ENCODE measurements at regions not wholly inside any gene's neighbourhood (a gene's known extent, or its start where the extent isn't known, plus 50 kb on each side); places are given as distances from the start of the nearest gene placed in this dataset.
A peak's percentile ranks its signal among the peaks of the same experiment; 100 is the strongest.

- FAIRE-seq (no peak), DNase-seq (ENCODE audit: low read depth) (no peak)
- H3K4me3 ChIP-seq (ENCODE audit: low read depth, low read length) = no peak overlapping the region
- H3K27me3 ChIP-seq (ENCODE audit: control insufficient read depth, insufficient read depth, low read length) = no peaks in the 10 kb centered on the region
- H3K36me3 ChIP-seq (ENCODE audit: control insufficient read depth, insufficient read depth, low read length) = no peaks in the 10 kb centered on the region
- no peak for TF ChIP-seq CTCF (IDR thresholded peaks at IDR 0.05; ENCODE audit: insufficient read depth, low read length, severe bottlenecking)
These were observed 646.1 kb upstream of the ACVR2A start for GRCh38 chr2:147198651-147199171.

- DNase-seq (ENCODE audit: low read depth) (no peak), FAIRE-seq (no peak)
- no peaks in the 10 kb centered on the region for H3K27me3 ChIP-seq (ENCODE audit: control insufficient read depth, insufficient read depth, low read length)
- no peak overlapping the region for H3K4me3 ChIP-seq (ENCODE audit: low read depth, low read length)
- TF ChIP-seq CTCF (IDR thresholded peaks at IDR 0.05; ENCODE audit: insufficient read depth, low read length, severe bottlenecking) = no peak
- H3K36me3 ChIP-seq (ENCODE audit: control insufficient read depth, insufficient read depth, low read length) = no peaks in the 10 kb centered on the region
These were observed 646.9 kb upstream of the ACVR2A start for GRCh38 chr2:147197754-147198483.

- FAIRE-seq (no peak), DNase-seq (ENCODE audit: low read depth) (peak; percentile 88)
- Histone ChIP-seq H3K4me3 (ENCODE audit: low read depth, low read length) (no peak overlapping the region), H3K27me3 (ENCODE audit: control insufficient read depth, insufficient read depth, low read length) (no peaks in the 10 kb centered on the region), H3K36me3 (ENCODE audit: control insufficient read depth, insufficient read depth, low read length) (no peaks in the 10 kb centered on the region)
- no peak for TF ChIP-seq CTCF (IDR thresholded peaks at IDR 0.05; ENCODE audit: insufficient read depth, low read length, severe bottlenecking)
These were observed 662.6 kb upstream of the ACVR2A start for GRCh38 chr2:147182260-147182659.

- DNase-seq (ENCODE audit: low read depth) (peak; percentile 11), FAIRE-seq (no peak)
- no peak for TF ChIP-seq CTCF (IDR thresholded peaks at IDR 0.05; ENCODE audit: insufficient read depth, low read length, severe bottlenecking)
- Histone ChIP-seq H3K27me3 (ENCODE audit: control insufficient read depth, insufficient read depth, low read length) (no peaks in the 10 kb centered on the region), H3K4me3 (ENCODE audit: low read depth, low read length) (no peak overlapping the region), H3K36me3 (ENCODE audit: control insufficient read depth, insufficient read depth, low read length) (no peaks in the 10 kb centered on the region)
These were observed 663.3 kb upstream of the ACVR2A start for GRCh38 chr2:147181351-147182029.

- Histone ChIP-seq H3K27me3 (ENCODE audit: control insufficient read depth, insufficient read depth, low read length) (no peaks in the 10 kb centered on the region), H3K36me3 (ENCODE audit: control insufficient read depth, insufficient read depth, low read length) (no peaks in the 10 kb centered on the region), H3K4me3 (ENCODE audit: low read depth, low read length) (no peak overlapping the region)
- FAIRE-seq (no peak), DNase-seq (ENCODE audit: low read depth) (peak; percentile 84)
- no peak for TF ChIP-seq CTCF (IDR thresholded peaks at IDR 0.05; ENCODE audit: insufficient read depth, low read length, severe bottlenecking)
These were observed 667.6 kb upstream of the ACVR2A start for GRCh38 chr2:147177071-147177857.

Measured in bronchial epithelial cell (primary cell).